Activated CD4-positive, alpha-beta memory T cell treated with anti-CD3 and anti-CD28 coated beads, Interleukin-2, amount 10 ng/mL, durations not matched to agents 7 days and 5 days (primary cell): ENCODE measurements at regions not wholly inside any gene's neighbourhood (a gene's known extent, or its start where the extent isn't known, plus 50 kb on each side); places are given as distances from the start of the nearest gene placed in this dataset.

Experiments
- CTCF ChIA-PET: fragments of 350-600 bp; sonication (Branson Sonifier 250); formaldehyde crosslinking; loops from one replicate; lab custom pipeline; 2021; ENCODE audit warnings: antibody characterized with exemption, inconsistent platforms; lab: Charles Lee
- POLR2A ChIA-PET: fragments of 350-600 bp; sonication (Branson Sonifier 250); formaldehyde crosslinking; loops from one replicate; lab custom pipeline; 2021; ENCODE audit warnings: antibody characterized with exemption; lab: Charles Lee
- DNase-seq: peaks from one replicate; pipeline ENCODE4 v3.0.0-alpha.2; 2020
- H3K27ac Mint-ChIP-seq: one replicate; pipeline ENCODE4 v1.8.0; 2021; ENCODE audit warnings: mild to moderate bottlenecking, mixed read lengths
- H3K27me3 Mint-ChIP-seq: one replicate; pipeline ENCODE4 v1.8.0; 2021; ENCODE audit warnings: mixed read lengths
- H3K36me3 Mint-ChIP-seq: one replicate; pipeline ENCODE4 v1.8.0; 2021; ENCODE audit warnings: low read depth, mixed read lengths
- H3K4me1 Mint-ChIP-seq: one replicate; pipeline ENCODE4 v1.8.0; 2021; ENCODE audit warnings: mixed read lengths
- H3K4me3 Mint-ChIP-seq: one replicate; pipeline ENCODE4 v1.8.0; 2021; ENCODE audit warnings: mild to moderate bottlenecking, mixed read lengths
- H3K9me3 Mint-ChIP-seq: one replicate; pipeline ENCODE4 v1.8.0; 2021; ENCODE audit warnings: mixed read lengths

GRCh38 chr1:229891227-229891626, 175.8 kb upstream of the GALNT2 start:
- H3K4me1 Mint-ChIP-seq = no peaks in the 10 kb centered on the region
- DNase-seq = no peak
- CTCF ChIA-PET = no interaction called here
- no peaks in the 10 kb centered on the region for H3K9me3 Mint-ChIP-seq
- no peak overlapping the region for H3K27ac Mint-ChIP-seq
- H3K27me3 Mint-ChIP-seq = peaks cover 29% of the 10 kb centered on the region
- POLR2A ChIA-PET = no interaction called here
- no peak overlapping the region for H3K4me3 Mint-ChIP-seq
- H3K36me3 Mint-ChIP-seq = no peaks in the 10 kb centered on the region

- Mint-ChIP-seq H3K4me3 (no peak overlapping the region), H3K9me3 (no peaks in the 10 kb centered on the region), H3K4me1 (no peaks in the 10 kb centered on the region), H3K27me3 (peaks cover 29% of the 10 kb centered on the region), H3K36me3 (no peaks in the 10 kb centered on the region), H3K27ac (no peak overlapping the region)
- POLR2A ChIA-PET = no interaction called here
- no peak for DNase-seq
- CTCF ChIA-PET = no interaction called here
Measured at GRCh38 chr1:229892515-229893117, 174.4 kb upstream of the GALNT2 start.

GRCh38 chr1:229893762-229894444, 173.1 kb upstream of the GALNT2 start:
- Mint-ChIP-seq H3K4me3 (no peak overlapping the region), H3K4me1 (no peaks in the 10 kb centered on the region), H3K27me3 (peaks cover 27% of the 10 kb centered on the region), H3K36me3 (no peaks in the 10 kb centered on the region), H3K27ac (no peak overlapping the region), H3K9me3 (no peaks in the 10 kb centered on the region)
- DNase-seq = no peak
- ChIA-PET CTCF (no interaction called here), POLR2A (interaction anchor here (1.2 kb wide), 1 partner anchor 10 kb away, joined by 3 read pairs; no protein-coding TSS in a partner anchor)

- Mint-ChIP-seq H3K4me3 (no peak overlapping the region), H3K27ac (no peak overlapping the region), H3K9me3 (no peaks in the 10 kb centered on the region), H3K4me1 (no peaks in the 10 kb centered on the region), H3K27me3 (peaks cover 22% of the 10 kb centered on the region), H3K36me3 (no peaks in the 10 kb centered on the region)
- ChIA-PET CTCF (no interaction called here), POLR2A (interaction anchor here (1.2 kb wide), 1 partner anchor 10 kb away, joined by 3 read pairs; no protein-coding TSS in a partner anchor)
- DNase-seq = no peak
Measured at GRCh38 chr1:229894532-229894931, 172.5 kb upstream of the GALNT2 start.

GRCh38 chr1:229895605-229896004, 171.4 kb upstream of the GALNT2 start:
- Mint-ChIP-seq H3K27me3 (peaks cover 21% of the 10 kb centered on the region), H3K27ac (no peak overlapping the region), H3K9me3 (no peaks in the 10 kb centered on the region), H3K36me3 (no peaks in the 10 kb centered on the region), H3K4me3 (no peak overlapping the region), H3K4me1 (no peaks in the 10 kb centered on the region)
- POLR2A ChIA-PET = no interaction called here
- no peak for DNase-seq
- CTCF ChIA-PET = no interaction called here

GRCh38 chr1:229896306-229896705, 170.7 kb upstream of the GALNT2 start:
- Mint-ChIP-seq H3K36me3 (no peaks in the 10 kb centered on the region), H3K4me3 (no peak overlapping the region), H3K27me3 (peaks cover 23% of the 10 kb centered on the region), H3K9me3 (no peaks in the 10 kb centered on the region), H3K27ac (no peak overlapping the region), H3K4me1 (no peaks in the 10 kb centered on the region)
- DNase-seq = no peak
- CTCF ChIA-PET = no interaction called here
- POLR2A ChIA-PET = no interaction called here

- no peak overlapping the region for H3K27ac Mint-ChIP-seq
- no peaks in the 10 kb centered on the region for H3K9me3 Mint-ChIP-seq
- no peaks in the 10 kb centered on the region for H3K4me1 Mint-ChIP-seq
- H3K4me3 Mint-ChIP-seq = no peak overlapping the region
- CTCF ChIA-PET = no interaction called here
- no peak for DNase-seq
- no peaks in the 10 kb centered on the region for H3K36me3 Mint-ChIP-seq
- peaks cover 26% of the 10 kb centered on the region for H3K27me3 Mint-ChIP-seq
- POLR2A ChIA-PET = no interaction called here
Measured at GRCh38 chr1:229896861-229897260, 170.2 kb upstream of the GALNT2 start.

GRCh38 chr1:229897501-229897900, 169.5 kb upstream of the GALNT2 start:
- H3K36me3 Mint-ChIP-seq = no peaks in the 10 kb centered on the region
- H3K27me3 Mint-ChIP-seq = peaks cover 25% of the 10 kb centered on the region
- CTCF ChIA-PET = interaction anchor here (0.7 kb wide), 1 partner anchor 415 kb away, joined by 3 read pairs; no protein-coding TSS in a partner anchor
- H3K4me1 Mint-ChIP-seq = no peaks in the 10 kb centered on the region
- DNase-seq = no peak
- POLR2A ChIA-PET = no interaction called here
- no peaks in the 10 kb centered on the region for H3K9me3 Mint-ChIP-seq
- H3K4me3 Mint-ChIP-seq = no peak overlapping the region
- H3K27ac Mint-ChIP-seq = no peak overlapping the region

GRCh38 chr1:229900220-229900619, 166.8 kb upstream of the GALNT2 start:
- H3K4me3 Mint-ChIP-seq = no peak overlapping the region
- H3K4me1 Mint-ChIP-seq = no peaks in the 10 kb centered on the region
- CTCF ChIA-PET = no interaction called here
- H3K9me3 Mint-ChIP-seq = no peaks in the 10 kb centered on the region
- DNase-seq = no peak
- no peak overlapping the region for H3K27ac Mint-ChIP-seq
- peaks cover 28% of the 10 kb centered on the region for H3K27me3 Mint-ChIP-seq
- no peaks in the 10 kb centered on the region for H3K36me3 Mint-ChIP-seq
- POLR2A ChIA-PET = no interaction called here

- POLR2A ChIA-PET = no interaction called here
- Mint-ChIP-seq H3K4me1 (no peaks in the 10 kb centered on the region), H3K4me3 (no peak overlapping the region), H3K27ac (no peak overlapping the region), H3K9me3 (no peaks in the 10 kb centered on the region), H3K36me3 (no peaks in the 10 kb centered on the region), H3K27me3 (peaks cover 41% of the 10 kb centered on the region)
- CTCF ChIA-PET = interaction anchor here (0.5 kb wide), 1 partner anchor 690 kb away, joined by 3 read pairs; no protein-coding TSS in a partner anchor
- DNase-seq = no peak
Measured at GRCh38 chr1:229905031-229905545, 161.9 kb upstream of the GALNT2 start.

- ChIA-PET POLR2A (no interaction called here), CTCF (no interaction called here)
- Mint-ChIP-seq H3K4me3 (no peak overlapping the region), H3K36me3 (no peaks in the 10 kb centered on the region), H3K27ac (no peak overlapping the region), H3K4me1 (no peaks in the 10 kb centered on the region), H3K9me3 (no peaks in the 10 kb centered on the region), H3K27me3 (peaks cover 41% of the 10 kb centered on the region)
- DNase-seq = no peak
Measured at GRCh38 chr1:229905652-229906051, 161.4 kb upstream of the GALNT2 start.

GRCh38 chr1:229907884-229908638, 159.0 kb upstream of the GALNT2 start:
- Mint-ChIP-seq H3K36me3 (no peaks in the 10 kb centered on the region), H3K4me3 (no peak overlapping the region), H3K4me1 (no peaks in the 10 kb centered on the region), H3K27me3 (peaks cover 44% of the 10 kb centered on the region), H3K27ac (no peak overlapping the region), H3K9me3 (no peaks in the 10 kb centered on the region)
- POLR2A ChIA-PET = no interaction called here
- CTCF ChIA-PET = no interaction called here
- DNase-seq = no peak

GRCh38 chr1:229908689-229909088, 158.3 kb upstream of the GALNT2 start:
- Mint-ChIP-seq H3K36me3 (no peaks in the 10 kb centered on the region), H3K4me1 (no peaks in the 10 kb centered on the region), H3K4me3 (no peak overlapping the region), H3K9me3 (no peaks in the 10 kb centered on the region), H3K27ac (no peak overlapping the region), H3K27me3 (peaks cover 40% of the 10 kb centered on the region)
- POLR2A ChIA-PET = no interaction called here
- CTCF ChIA-PET = no interaction called here
- DNase-seq = no peak
